Choroid plexus epithelial cell (primary cell): ENCODE measurements at regions not wholly inside any gene's neighbourhood (a gene's known extent, or its start where the extent isn't known, plus 50 kb on each side); places are given as distances from the start of the nearest gene placed in this dataset.

Source experiments
- DNase-seq: peaks from one replicate; pipeline ENCODE4 v3.0.0-alpha.2; 2010; ENCODE audit warnings: low read depth
- H3K4me3 ChIP-seq: 2 replicates; pipeline ENCODE4 v1.5.1; 2011; ENCODE audit warnings: low read depth, mild to moderate bottlenecking, control low read depth, low read length, moderate library complexity
- TF ChIP-seq, protein P1 (sequence below): conservative IDR thresholded peaks from 2 replicates; pipeline ENCODE4 v1.5.1; 2011; ENCODE audit warnings: low read depth, mild to moderate bottlenecking, control low read depth, inconsistent platforms, low read length, moderate library complexity

DNA sequence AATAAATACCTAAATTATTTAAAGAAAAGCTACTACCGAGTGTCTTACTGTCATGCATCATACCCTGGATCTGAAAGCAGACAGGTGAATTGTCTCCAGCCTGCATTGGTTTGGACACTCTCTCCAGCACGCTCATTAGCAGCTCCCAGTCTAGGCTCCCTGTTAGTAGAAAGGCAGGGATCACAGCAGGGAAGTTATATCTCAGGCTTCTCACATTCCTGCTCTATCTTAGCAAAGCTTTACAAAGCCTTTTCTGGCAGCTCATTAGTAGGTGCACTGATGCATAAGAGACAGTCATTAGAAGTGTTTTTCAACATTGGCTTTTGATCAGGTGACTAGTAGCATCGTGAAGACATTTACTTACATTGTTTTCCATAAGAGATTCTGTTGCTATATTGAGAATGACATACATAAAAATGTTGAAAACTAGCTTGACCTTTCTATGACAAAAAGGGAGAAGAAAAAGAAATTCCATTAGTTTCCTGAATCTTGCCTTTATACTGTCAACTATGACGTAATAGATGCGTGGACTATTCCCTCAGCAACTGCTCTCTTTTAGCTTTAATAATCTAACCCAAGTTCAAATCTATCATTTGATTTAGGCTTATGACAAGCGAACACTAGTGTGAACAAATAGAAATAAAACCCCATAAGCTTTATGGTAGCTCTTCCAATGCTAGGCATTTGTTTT, 408.7 kb upstream of the KCNH7 start:
- no peak for DNase-seq
- H3K4me3 ChIP-seq, result no peak overlapping the region
- TF ChIP-seq, protein P1, sequence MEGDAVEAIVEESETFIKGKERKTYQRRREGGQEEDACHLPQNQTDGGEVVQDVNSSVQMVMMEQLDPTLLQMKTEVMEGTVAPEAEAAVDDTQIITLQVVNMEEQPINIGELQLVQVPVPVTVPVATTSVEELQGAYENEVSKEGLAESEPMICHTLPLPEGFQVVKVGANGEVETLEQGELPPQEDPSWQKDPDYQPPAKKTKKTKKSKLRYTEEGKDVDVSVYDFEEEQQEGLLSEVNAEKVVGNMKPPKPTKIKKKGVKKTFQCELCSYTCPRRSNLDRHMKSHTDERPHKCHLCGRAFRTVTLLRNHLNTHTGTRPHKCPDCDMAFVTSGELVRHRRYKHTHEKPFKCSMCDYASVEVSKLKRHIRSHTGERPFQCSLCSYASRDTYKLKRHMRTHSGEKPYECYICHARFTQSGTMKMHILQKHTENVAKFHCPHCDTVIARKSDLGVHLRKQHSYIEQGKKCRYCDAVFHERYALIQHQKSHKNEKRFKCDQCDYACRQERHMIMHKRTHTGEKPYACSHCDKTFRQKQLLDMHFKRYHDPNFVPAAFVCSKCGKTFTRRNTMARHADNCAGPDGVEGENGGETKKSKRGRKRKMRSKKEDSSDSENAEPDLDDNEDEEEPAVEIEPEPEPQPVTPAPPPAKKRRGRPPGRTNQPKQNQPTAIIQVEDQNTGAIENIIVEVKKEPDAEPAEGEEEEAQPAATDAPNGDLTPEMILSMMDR, result no peak

DNA sequence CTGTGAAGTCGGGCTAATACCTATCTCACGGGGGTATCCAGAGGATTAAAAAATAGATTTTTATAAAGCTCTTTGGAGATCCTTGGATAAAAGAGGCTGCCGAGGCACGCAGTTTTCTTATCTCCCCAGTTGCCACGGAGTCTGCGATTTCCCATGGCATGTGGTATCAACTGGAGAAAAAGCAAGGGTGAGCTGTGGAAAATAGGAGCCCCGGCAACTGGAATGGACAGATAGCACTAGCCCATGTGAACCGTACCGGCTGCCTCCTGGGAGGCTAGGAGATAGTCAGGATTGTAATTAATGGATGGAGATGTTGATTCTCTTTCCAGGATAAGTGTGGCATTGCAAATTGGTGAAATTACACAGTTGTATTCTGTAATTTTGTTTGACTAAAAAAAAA, 407.6 kb upstream of the KCNH7 start:
- DNase-seq, result no peak
- TF ChIP-seq, protein P1, result no peak
- no peak overlapping the region for H3K4me3 ChIP-seq

DNA sequence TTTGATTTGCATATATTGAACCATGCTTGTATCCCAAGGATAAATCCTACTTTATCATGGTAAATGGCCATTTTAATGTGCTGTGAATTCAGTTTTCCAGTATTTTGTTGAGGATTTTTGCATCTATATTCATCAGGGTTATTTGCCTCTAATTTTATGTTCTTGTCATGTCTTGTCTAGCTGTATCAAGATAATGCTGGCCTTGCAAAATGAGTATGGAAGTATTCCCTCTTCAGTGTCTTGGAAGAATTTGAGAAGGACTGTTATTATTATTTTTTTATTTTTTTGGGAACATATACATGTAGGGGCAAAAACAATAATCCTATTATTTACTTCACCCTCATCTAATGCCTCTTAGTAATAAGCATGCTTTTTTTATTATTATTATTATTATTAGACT, 398.0 kb upstream of the KCNH7 start:
- TF ChIP-seq, protein P1, result no peak
- DNase-seq, result no peak
- H3K4me3 ChIP-seq, result no peak overlapping the region

DNA sequence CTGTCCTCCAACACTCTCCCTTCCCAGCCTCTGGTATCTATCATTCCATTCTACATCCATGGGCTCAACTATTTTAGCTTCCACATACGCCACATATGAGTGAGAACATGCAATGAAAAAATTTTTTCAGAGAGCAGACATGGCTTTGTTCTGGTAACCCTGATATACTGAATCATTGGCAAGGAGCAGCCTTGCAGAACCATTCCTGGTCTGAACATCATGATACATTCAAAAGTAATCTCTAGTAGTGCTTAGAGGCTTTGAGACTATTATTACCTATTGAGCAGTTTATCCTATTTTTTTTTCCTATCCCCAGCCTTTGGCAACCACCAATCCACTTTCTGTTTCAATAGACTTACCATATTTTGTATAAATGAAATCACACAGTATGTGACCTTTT, 393.1 kb upstream of the KCNH7 start:
- H3K4me3 ChIP-seq, result no peak overlapping the region
- DNase-seq, result no peak
- TF ChIP-seq, protein P1, result no peak

DNA sequence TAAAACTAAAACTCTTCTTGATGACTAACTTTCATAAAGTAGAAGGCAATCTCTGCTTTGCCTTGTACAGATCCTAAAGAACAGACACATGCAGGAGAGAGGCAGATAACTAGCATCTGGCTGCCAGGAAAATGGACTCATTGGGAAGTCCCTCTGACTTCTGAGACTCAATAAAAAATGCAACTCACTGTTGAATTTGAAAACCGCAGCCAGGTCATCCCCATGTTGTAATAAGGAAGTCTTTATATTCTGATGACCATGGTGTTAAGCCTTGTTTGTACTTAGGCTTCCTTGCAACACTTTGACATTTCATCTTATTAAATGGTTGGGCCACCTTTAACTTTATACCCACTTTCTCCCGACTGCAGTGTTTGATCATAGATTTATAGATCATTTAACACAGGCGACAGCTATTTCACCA, 375.1 kb upstream of the KCNH7 start:
- TF ChIP-seq, protein P1, result no peak
- no peak overlapping the region for H3K4me3 ChIP-seq
- peak; percentile 77 for DNase-seq

DNA sequence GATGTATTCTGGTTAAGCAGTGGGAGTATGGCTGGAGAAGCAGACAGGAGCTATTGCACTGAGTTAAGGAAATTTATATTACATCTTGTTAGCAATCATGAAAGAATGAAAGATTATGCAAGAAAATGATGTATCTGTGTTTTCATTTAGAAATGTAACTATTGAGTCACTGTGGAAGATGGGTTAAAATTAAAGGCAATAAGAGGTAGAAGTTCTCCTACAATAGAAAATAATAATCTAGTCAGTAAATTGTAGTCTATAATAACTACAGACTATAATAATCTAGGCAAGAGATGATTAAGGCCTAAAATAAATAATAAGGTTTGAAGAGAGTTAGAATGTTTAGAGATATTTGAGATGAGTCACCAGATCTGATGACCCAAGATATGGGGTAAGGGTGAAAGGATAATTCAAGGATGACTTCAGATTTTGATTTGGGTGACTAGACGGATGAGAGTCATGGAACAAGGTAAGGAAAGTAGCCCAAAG, 371.9 kb upstream of the KCNH7 start:
- H3K4me3 ChIP-seq, result no peak overlapping the region
- DNase-seq, result peak; percentile 79
- TF ChIP-seq, protein P1, result no peak
